Mesenchymal stem cell (in vitro differentiated cells and primary cell): ENCODE measurements at regions not wholly inside any gene's neighbourhood (a gene's known extent, or its start where the extent isn't known, plus 50 kb on each side); places are given as distances from the start of the nearest gene placed in this dataset.
"Not testable (repeated sequence)": the region's sequence is repeated elsewhere in the genome, so short reads cannot be mapped to it uniquely, and the experiment has no call there.

ENCODE experiments used
- DNase-seq: peaks from one replicate; pipeline ENCODE4 v3.0.0-alpha.2; 2013
- H2AFZ ChIP-seq: one replicate; pipeline ENCODE4 v1.6.1; 2013; ENCODE audit warnings: low read depth, mild to moderate bottlenecking, control low read depth, inconsistent platforms, low read length, moderate library complexity
- H2AK5ac ChIP-seq: 2 replicates; pipeline ENCODE4 v1.6.1; 2013; ENCODE audit warnings: low read length, moderate library complexity, mild to moderate bottlenecking, inconsistent platforms; ENCODE audit not compliant: severe bottlenecking
- H2BK120ac ChIP-seq: one replicate; pipeline ENCODE4 v1.6.1; 2013; ENCODE audit warnings: low read depth, mild to moderate bottlenecking, inconsistent platforms, low read length, moderate library complexity
- H2BK12ac ChIP-seq, 2 experiments: one replicate each; pipeline ENCODE4 v1.6.1; 2013; ENCODE audit warnings: inconsistent platforms in 2 of 2, low read length in 2 of 2, mild to moderate bottlenecking in 2 of 2, moderate library complexity in 2 of 2, control low read depth in 1 of 2
- H2BK15ac ChIP-seq: one replicate; pipeline ENCODE4 v1.6.1; 2013; ENCODE audit warnings: mild to moderate bottlenecking, low read depth, inconsistent platforms; ENCODE audit not compliant: poor library complexity, severe bottlenecking
- H2BK5ac ChIP-seq: 2 replicates; pipeline ENCODE4 v1.6.1; 2013; ENCODE audit warnings: low read depth, mild to moderate bottlenecking, low read length, control low read depth, inconsistent platforms; ENCODE audit not compliant: poor library complexity, severe bottlenecking
- H3K14ac ChIP-seq, 2 experiments: one replicate each; pipeline ENCODE4 v1.6.1; 2013; ENCODE audit warnings: inconsistent platforms in 2 of 2, low read length in 2 of 2, control low read depth in 1 of 2, mild to moderate bottlenecking in 1 of 2, moderate library complexity in 1 of 2
- H3K18ac ChIP-seq, 2 experiments: one replicate each; pipeline ENCODE4 v1.6.1; 2013; ENCODE audit warnings: inconsistent platforms in 2 of 2, low read length in 2 of 2, control low read depth in 1 of 2, low read depth in 1 of 2, mild to moderate bottlenecking in 1 of 2
- H3K23ac ChIP-seq, 2 experiments: one replicate each; pipeline ENCODE4 v1.6.1; 2013; ENCODE audit warnings: inconsistent platforms in 2 of 2, low read length in 2 of 2, mild to moderate bottlenecking in 2 of 2, moderate library complexity in 2 of 2, control low read depth in 1 of 2
- H3K27ac ChIP-seq: 2 replicates; pipeline ENCODE4 v1.5.1; 2013; ENCODE audit warnings: mild to moderate bottlenecking, moderate library complexity, low read length, control low read depth, inconsistent platforms; ENCODE audit not compliant: poor library complexity, severe bottlenecking
- H3K27me3 ChIP-seq, 2 experiments: 2 replicates each; pipeline versions ENCODE4 v1.6.1 to v1.7.0; 2013; ENCODE audit warnings: low read length in 2 of 2, mild to moderate bottlenecking in 2 of 2, moderate library complexity in 2 of 2, control low read depth in 1 of 2, inconsistent platforms in 1 of 2; ENCODE audit not compliant: control insufficient read depth in 1 of 2, insufficient read depth in 1 of 2
- H3K36me3 ChIP-seq, 2 experiments: 2 replicates each; pipeline versions ENCODE4 v1.6.1 to v1.7.0; 2013; ENCODE audit warnings: low read length in 2 of 2, control low read depth in 1 of 2, inconsistent platforms in 1 of 2, low read depth in 1 of 2, mild to moderate bottlenecking in 1 of 2; ENCODE audit not compliant: insufficient read depth in 2 of 2, control insufficient read depth in 1 of 2
- H3K4ac ChIP-seq, 2 experiments: one replicate each; pipeline ENCODE4 v1.6.1; 2013; ENCODE audit warnings: inconsistent platforms in 2 of 2, low read length in 2 of 2, mild to moderate bottlenecking in 2 of 2, moderate library complexity in 2 of 2, control low read depth in 1 of 2, low read depth in 1 of 2
- H3K4me1 ChIP-seq: 2 replicates; pipeline ENCODE4 v1.6.1; 2013; ENCODE audit warnings: low read depth, low read length, control low read depth; ENCODE audit not compliant: control insufficient read depth, insufficient read depth
- H3K4me2 ChIP-seq: 2 replicates; pipeline ENCODE4 v1.6.1; 2013; ENCODE audit warnings: low read length, mild to moderate bottlenecking, inconsistent platforms; ENCODE audit not compliant: poor library complexity, severe bottlenecking
- H3K4me3 ChIP-seq, 2 experiments: 2 replicates each; pipeline versions ENCODE4 v1.5.1 to v1.7.0; 2013; ENCODE audit warnings: low read length in 2 of 2, mild to moderate bottlenecking in 2 of 2, control low read depth in 1 of 2, low read depth in 1 of 2; ENCODE audit not compliant: insufficient read depth in 1 of 2
- H3K79me1 ChIP-seq: replicated peaks from 2 replicates; pipeline ENCODE4 v1.6.1; 2013; ENCODE audit warnings: mild to moderate bottlenecking, control low read depth, low read length, inconsistent platforms; ENCODE audit not compliant: poor library complexity, severe bottlenecking
- H3K9ac ChIP-seq: 2 replicates; pipeline ENCODE4 v1.7.0; 2013; ENCODE audit warnings: mild to moderate bottlenecking, low read length, moderate library complexity
- H3K9me3 ChIP-seq: 2 replicates; pipeline ENCODE4 v1.7.0; 2013; ENCODE audit warnings: mild to moderate bottlenecking, low read length; ENCODE audit not compliant: control insufficient read depth
- H4K8ac ChIP-seq: one replicate; pipeline ENCODE4 v1.6.1; 2013; ENCODE audit warnings: inconsistent platforms, mild to moderate bottlenecking, low read length, moderate library complexity
- H4K91ac ChIP-seq: one replicate; pipeline ENCODE4 v1.6.1; 2013; ENCODE audit warnings: mild to moderate bottlenecking, low read length, inconsistent platforms
- WGBS: methylation state at CpG from one replicate; pipeline ENCODE4 v1.1.7; 2013; ENCODE audit warnings: mixed read lengths; 5-methylcytosine and 5-hydroxymethylcytosine counted together

GRCh38 chr10:61211468-61211867 lies 241.7 kb downstream of the TMEM26 start:
- no peak overlapping the region for H3K4me2 ChIP-seq
- H2BK12ac ChIP-seq: no peak overlapping the region
- H3K36me3 ChIP-seq: no peaks in the 10 kb centered on the region
- DNase-seq: peak; percentile 28
- H3K18ac ChIP-seq: no peak overlapping the region
- H3K23ac ChIP-seq: no peak overlapping the region
- H3K9me3 ChIP-seq: no peaks in the 10 kb centered on the region
- H3K4ac ChIP-seq: no peak overlapping the region
- no peak overlapping the region for H2BK15ac ChIP-seq
- H2BK120ac ChIP-seq: no peak overlapping the region
- no CpG with 5 or more reads among the region's 2 CpGs for WGBS
- H4K8ac ChIP-seq: peak overlapping the region; percentile 27
- H2AFZ ChIP-seq: no peak overlapping the region
- no peak overlapping the region for H3K14ac ChIP-seq
- H3K4me1 ChIP-seq: peaks cover 2% of the 10 kb centered on the region
- H2AK5ac ChIP-seq: no peak overlapping the region
- H3K27ac ChIP-seq: no peak overlapping the region
- H3K27me3 ChIP-seq: no peaks in the 10 kb centered on the region
- H4K91ac ChIP-seq: no peak overlapping the region
- no peak overlapping the region for H3K4me3 ChIP-seq
- no peak overlapping the region for H2BK5ac ChIP-seq
- no peak overlapping the region for H3K9ac ChIP-seq
- no peaks in the 10 kb centered on the region for H3K79me1 ChIP-seq

- Histone ChIP-seq H3K4me3 (no peak overlapping the region), H3K27me3 (peaks cover 0 to 4% of the 10 kb centered on the region in 2 experiments), H3K4me2 (no peak overlapping the region), H3K27ac (no peak overlapping the region), H4K8ac (no peak overlapping the region), H3K4me1 (no peaks in the 10 kb centered on the region), H3K9me3 (peaks cover 28% of the 10 kb centered on the region), H4K91ac (no peak overlapping the region), H2AK5ac (no peak overlapping the region), H3K9ac (no peak overlapping the region), H3K14ac (no peak overlapping the region), H3K4ac (no peak overlapping the region), H2BK15ac (no peak overlapping the region), H2BK5ac (no peak overlapping the region), H3K36me3 (no peaks in the 10 kb centered on the region), H2BK120ac (no peak overlapping the region), H3K18ac (no peak overlapping the region), H2BK12ac (no peak overlapping the region), H3K79me1 (no peaks in the 10 kb centered on the region), H2AFZ (no peak overlapping the region), H3K23ac (no peak overlapping the region)
- peak; percentile 59 for DNase-seq
- WGBS: 20% methylated on average over 1 of the region's 1 CpG
Measured at GRCh38 chr10:61197057-61197456, 253.1 kb upstream of the RHOBTB1 start.

- DNase-seq: no peak
- Histone ChIP-seq H3K9me3 (peaks cover 27% of the 10 kb centered on the region), H3K27me3 (peaks cover 0 to 8% of the 10 kb centered on the region in 2 experiments), H3K36me3 (no peaks in the 10 kb centered on the region), H2BK120ac (no peak overlapping the region), H3K14ac (no peak overlapping the region), H3K4me3 (no peak overlapping the region), H4K8ac (no peak overlapping the region), H3K23ac (no peak overlapping the region), H2AK5ac (no peak overlapping the region), H2BK12ac (no peak overlapping the region), H3K4me2 (no peak overlapping the region), H4K91ac (no peak overlapping the region), H2AFZ (no peak overlapping the region), H3K9ac (no peak overlapping the region), H3K4me1 (no peaks in the 10 kb centered on the region), H3K27ac (no peak overlapping the region), H3K4ac (no peak overlapping the region), H2BK15ac (no peak overlapping the region), H3K18ac (no peak overlapping the region), H2BK5ac (no peak overlapping the region), H3K79me1 (no peaks in the 10 kb centered on the region)
Measured at GRCh38 chr10:61195211-61195610, 251.2 kb upstream of the RHOBTB1 start.

- H2BK12ac ChIP-seq, H3K4me1 ChIP-seq, H3K36me3 ChIP-seq, H3K4me3 ChIP-seq, H3K14ac ChIP-seq, H2AK5ac ChIP-seq, H3K4ac ChIP-seq, DNase-seq, H3K18ac ChIP-seq, H3K9ac ChIP-seq, H2AFZ ChIP-seq, H3K23ac ChIP-seq, H4K8ac ChIP-seq, H3K27ac ChIP-seq, H2BK15ac ChIP-seq, H3K79me1 ChIP-seq, H4K91ac ChIP-seq, H2BK5ac ChIP-seq, H2BK120ac ChIP-seq, H3K4me2 ChIP-seq: not testable (repeated sequence)
- Histone ChIP-seq H3K9me3 (peaks cover 17% of the 10 kb centered on the region), H3K27me3 (peaks cover 0 to 11% of the 10 kb centered on the region in 2 experiments)
- 84% methylated on average over 2 of the region's 2 CpGs for WGBS
Measured at GRCh38 chr10:61192589-61192988, 248.6 kb upstream of the RHOBTB1 start.
